ENCODE measurements at regions not wholly inside any gene's neighbourhood (a gene's known extent, or its start where the extent isn't known, plus 50 kb on each side); places are given as distances from the start of the nearest gene placed in this dataset.

DNA sequence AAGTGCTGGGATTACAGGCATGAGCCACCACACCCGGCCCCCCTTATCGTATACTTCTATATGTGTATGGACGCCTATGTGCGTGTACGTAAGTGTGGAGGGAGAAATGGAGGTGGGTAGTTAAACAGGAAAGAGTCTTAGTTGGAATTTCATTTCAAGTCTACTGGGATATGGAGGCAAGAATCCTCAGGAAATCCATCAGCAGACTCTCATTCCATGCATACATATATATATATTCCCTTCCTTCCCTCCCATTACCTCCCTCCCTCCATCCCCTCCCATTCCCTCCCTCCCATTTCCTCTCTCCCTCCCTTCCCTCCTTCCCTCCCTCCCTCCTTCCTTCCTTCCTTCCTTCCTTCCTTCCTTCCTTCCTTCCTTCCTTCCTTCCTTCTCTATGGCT lies 391.7 kb upstream of the RBFOX1 start:
- in situ Hi-C loops (cut with MboI; ENCODE audit: low pct_unique_long_range_greater_than_20kb in 2 of 9, low sequenced_read_pairs in 9 of 9, unreplicated experiment in 9 of 9), result no loop called here
- H3K4me1 ChIP-seq (replicated peaks in 1 of 2), result peaks cover 0 to 2% of the 10 kb centered on the region in 2 donors
- ATAC-seq (replicated peaks in 6 of 8), result no peak
- no peak overlapping the region for H3K27ac ChIP-seq
- 80% methylated on average over 2 of the region's 5 CpGs; no CpG with 5 or more reads in 9 of the 10 experiments for WGBS, 10 experiments
- H3K4me3 ChIP-seq, result no peak overlapping the region

DNA sequence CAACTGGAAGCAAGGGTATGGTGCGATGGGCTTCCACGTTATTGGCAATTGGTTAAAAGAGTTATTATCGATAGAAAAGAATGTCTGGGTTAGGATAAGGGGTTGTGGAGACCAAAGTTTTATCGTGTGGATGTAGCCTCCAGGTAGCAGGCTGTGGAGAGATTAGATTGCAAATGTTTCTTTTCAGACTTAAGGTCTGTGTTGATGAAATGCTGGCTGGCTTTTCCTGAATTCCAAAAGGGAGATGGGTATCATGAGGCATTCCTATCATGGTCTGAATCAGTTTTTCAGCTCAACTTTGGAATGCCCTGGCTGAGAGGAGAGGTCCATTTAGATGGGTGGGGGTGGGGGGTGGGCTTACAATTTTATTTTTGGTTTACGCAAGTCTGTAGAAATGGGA lies 395.0 kb upstream of the RBFOX1 start:
- ATAC-seq (replicated peaks in 6 of 8), result no peak
- in situ Hi-C loops (cut with MboI; ENCODE audit: low pct_unique_long_range_greater_than_20kb in 2 of 9, low sequenced_read_pairs in 9 of 9, unreplicated experiment in 9 of 9), result no loop called here
- Histone ChIP-seq H3K27ac (no peak overlapping the region), H3K4me3 (no peak overlapping the region), H3K4me1 (replicated peaks in 1 of 2) (peaks cover 0 to 6% of the 10 kb centered on the region in 2 donors)
- 44 to 93% (median 73%) methylated on average over 1 to 5 of the region's 5 CpGs; no CpG with 5 or more reads in 4 of the 10 experiments for WGBS, 10 experiments

DNA sequence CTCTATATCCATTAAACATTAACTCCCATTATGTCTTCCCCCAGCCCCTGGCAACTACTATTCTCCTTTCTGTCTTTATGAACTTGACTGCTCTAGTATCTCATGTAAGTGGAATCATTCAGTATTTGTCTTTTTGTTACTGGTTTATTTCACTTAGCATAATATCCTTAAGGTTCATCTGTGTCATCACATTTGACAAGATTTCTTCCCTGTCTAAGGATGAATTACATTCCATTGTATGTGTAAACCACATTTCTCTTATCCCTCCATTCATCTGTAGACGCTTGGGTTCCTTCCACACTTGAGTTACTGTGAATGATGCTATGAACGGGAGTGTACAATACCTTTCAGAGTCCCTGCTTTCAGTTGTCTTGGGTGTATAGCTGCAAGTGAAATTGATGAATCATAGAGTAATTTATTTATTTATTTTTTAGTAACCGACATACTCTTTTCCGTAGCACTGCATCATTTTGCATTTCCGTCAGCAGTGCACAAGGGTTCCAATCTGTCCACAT lies 399.7 kb upstream of the RBFOX1 start:
- ATAC-seq (replicated peaks in 6 of 8), result no peak
- peaks cover 0 to 9% of the 10 kb centered on the region in 2 donors for H3K4me1 ChIP-seq (replicated peaks in 1 of 2)
- no peak overlapping the region for H3K4me3 ChIP-seq
- 17 to 100% (median 62%) methylated on average over 1 to 5 of the region's 5 CpGs for WGBS, 10 experiments
- no peak overlapping the region for H3K27ac ChIP-seq
- in situ Hi-C loops (cut with MboI; ENCODE audit: low pct_unique_long_range_greater_than_20kb in 2 of 9, low sequenced_read_pairs in 9 of 9, unreplicated experiment in 9 of 9), result no loop called here

GRCh38 chr16:6929868-6930267 lies 402.8 kb upstream of the RBFOX1 start:
- Histone ChIP-seq H3K4me3 (no peak overlapping the region), H3K27ac (no peak overlapping the region), H3K4me1 (replicated peaks in 1 of 2) (peaks cover 0 to 4% of the 10 kb centered on the region in 2 donors)
- ATAC-seq (replicated peaks in 6 of 8), result no peak
- in situ Hi-C loops (cut with MboI; ENCODE audit: low pct_unique_long_range_greater_than_20kb in 2 of 9, low sequenced_read_pairs in 9 of 9, unreplicated experiment in 9 of 9), result no loop called here
- 7 to 83% (median 33%) methylated on average over 1 to 3 of the region's 4 CpGs; no CpG with 5 or more reads in 1 of the 10 experiments for WGBS, 10 experiments

- Histone ChIP-seq H3K4me3 (no peak overlapping the region), H3K27ac (no peak overlapping the region), H3K4me1 (replicated peaks in 1 of 2) (peaks cover 0 to 4% of the 10 kb centered on the region in 2 donors)
- no peak for ATAC-seq (replicated peaks in 6 of 8)
- WGBS, 10 experiments, result 0 to 100% (median 24%) methylated on average over 1 to 7 of the region's 7 CpGs
- in situ Hi-C loops (cut with MboI; ENCODE audit: low pct_unique_long_range_greater_than_20kb in 2 of 9, low sequenced_read_pairs in 9 of 9, unreplicated experiment in 9 of 9), result no loop called here
Measured at GRCh38 chr16:6926762-6927161, 405.9 kb upstream of the RBFOX1 start.

- 0 to 75% (median 33%) methylated on average over 1 to 4 of the region's 6 CpGs; no CpG with 5 or more reads in 4 of the 10 experiments for WGBS, 10 experiments
- H3K4me1 ChIP-seq (replicated peaks in 1 of 2), result peaks cover 0 to 4% of the 10 kb centered on the region in 2 donors
- ATAC-seq (replicated peaks in 6 of 8), result no peak
- no peak overlapping the region for H3K27ac ChIP-seq
- H3K4me3 ChIP-seq, result no peak overlapping the region
- in situ Hi-C loops (cut with MboI; ENCODE audit: low pct_unique_long_range_greater_than_20kb in 2 of 9, low sequenced_read_pairs in 9 of 9, unreplicated experiment in 9 of 9), result no loop called here
Measured at GRCh38 chr16:6926341-6926740, 406.3 kb upstream of the RBFOX1 start.

GRCh38 chr16:6918646-6919045 lies 414.0 kb upstream of the RBFOX1 start:
- peaks cover 0 to 5% of the 10 kb centered on the region in 2 donors for H3K4me1 ChIP-seq (replicated peaks in 1 of 2)
- no peak for ATAC-seq (replicated peaks in 6 of 8)
- in situ Hi-C loops (cut with MboI; ENCODE audit: low pct_unique_long_range_greater_than_20kb in 2 of 9, low sequenced_read_pairs in 9 of 9, unreplicated experiment in 9 of 9), result loop anchor here in 1 of 9 experiments (25.0 kb wide), 1 partner anchor 106 kb away; no protein-coding TSS in a partner anchor
- H3K27ac ChIP-seq, result no peak overlapping the region
- H3K4me3 ChIP-seq, result no peak overlapping the region
- 0 to 98% (median 72%) methylated on average over 1 to 6 of the region's 7 CpGs for WGBS, 10 experiments

- WGBS, 10 experiments, result 0 to 93% (median 33%) methylated on average over 1 to 2 of the region's 2 CpGs; no CpG with 5 or more reads in 1 of the 10 experiments
- Histone ChIP-seq H3K27ac (no peak overlapping the region), H3K4me1 (replicated peaks in 1 of 2) (peaks cover 0 to 9% of the 10 kb centered on the region in 2 donors), H3K4me3 (no peak overlapping the region)
- no peak for ATAC-seq (replicated peaks in 6 of 8)
- in situ Hi-C loops (cut with MboI; ENCODE audit: low pct_unique_long_range_greater_than_20kb in 2 of 9, low sequenced_read_pairs in 9 of 9, unreplicated experiment in 9 of 9), result loop anchor here in 1 of 9 experiments (25.0 kb wide), 1 partner anchor 105 kb away; no protein-coding TSS in a partner anchor
Measured at GRCh38 chr16:6916946-6917345, 415.7 kb upstream of the RBFOX1 start.

- no peak overlapping the region for H3K27ac ChIP-seq
- no peak for ATAC-seq (replicated peaks in 6 of 8)
- in situ Hi-C loops (cut with MboI; ENCODE audit: low pct_unique_long_range_greater_than_20kb in 2 of 9, low sequenced_read_pairs in 9 of 9, unreplicated experiment in 9 of 9), result loop anchor here in 1 of 9 experiments (25.0 kb wide), 1 partner anchor 101 kb away; no protein-coding TSS in a partner anchor
- no peak overlapping the region for H3K4me3 ChIP-seq
- peaks cover 0 to 9% of the 10 kb centered on the region in 2 donors for H3K4me1 ChIP-seq (replicated peaks in 1 of 2)
- 0 to 100% (median 67%) methylated on average over 1 to 3 of the region's 5 CpGs; no CpG with 5 or more reads in 4 of the 10 experiments for WGBS, 10 experiments
Measured at GRCh38 chr16:6913566-6913965, 419.1 kb upstream of the RBFOX1 start.

DNA sequence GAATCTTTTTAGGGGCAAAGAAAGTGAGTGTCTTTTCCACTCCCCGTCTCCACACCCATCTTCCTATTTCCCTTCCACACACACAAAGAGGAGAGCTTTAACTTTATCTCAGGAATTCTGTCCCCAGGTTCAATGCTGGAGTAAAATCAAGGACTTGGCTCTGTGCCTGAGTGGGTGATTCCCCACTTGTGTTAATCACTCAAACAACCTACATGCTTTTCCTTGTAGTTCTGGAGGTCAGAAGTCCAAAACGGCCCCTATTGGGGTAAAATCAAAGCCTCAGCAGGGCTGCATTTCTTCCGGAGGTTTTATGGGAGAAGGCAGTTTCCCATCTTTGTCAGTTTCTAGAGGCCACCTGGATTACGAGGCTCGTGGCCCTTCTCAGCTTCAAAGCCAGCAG lies 422.3 kb upstream of the RBFOX1 start:
- no peak for ATAC-seq (replicated peaks in 6 of 8)
- peaks cover 0 to 11% of the 10 kb centered on the region in 2 donors for H3K4me1 ChIP-seq (replicated peaks in 1 of 2)
- 0 to 68% (median 20%) methylated on average over 1 to 5 of the region's 5 CpGs; no CpG with 5 or more reads in 3 of the 10 experiments for WGBS, 10 experiments
- in situ Hi-C loops (cut with MboI; ENCODE audit: low pct_unique_long_range_greater_than_20kb in 2 of 9, low sequenced_read_pairs in 9 of 9, unreplicated experiment in 9 of 9), result loop anchor here in 1 of 9 experiments (25.0 kb wide), 1 partner anchor 98 kb away; no protein-coding TSS in a partner anchor
- H3K27ac ChIP-seq, result no peak overlapping the region
- H3K4me3 ChIP-seq, result no peak overlapping the region

- H3K4me1 ChIP-seq (replicated peaks in 1 of 2), result peaks cover 0 to 3% of the 10 kb centered on the region in 2 donors
- ATAC-seq (replicated peaks in 6 of 8), result no peak
- no peak overlapping the region for H3K27ac ChIP-seq
- in situ Hi-C loops (cut with MboI; ENCODE audit: low pct_unique_long_range_greater_than_20kb in 2 of 9, low sequenced_read_pairs in 9 of 9, unreplicated experiment in 9 of 9), result loop anchor here in 1 of 9 experiments (25.0 kb wide), 1 partner anchor 93 kb away; no protein-coding TSS in a partner anchor
- H3K4me3 ChIP-seq, result no peak overlapping the region
- 0 to 100% (median 11%) methylated on average over 1 to 2 of the region's 3 CpGs; no CpG with 5 or more reads in 3 of the 10 experiments for WGBS, 10 experiments
Measured at GRCh38 chr16:6905601-6906000, 427.0 kb upstream of the RBFOX1 start.

DNA sequence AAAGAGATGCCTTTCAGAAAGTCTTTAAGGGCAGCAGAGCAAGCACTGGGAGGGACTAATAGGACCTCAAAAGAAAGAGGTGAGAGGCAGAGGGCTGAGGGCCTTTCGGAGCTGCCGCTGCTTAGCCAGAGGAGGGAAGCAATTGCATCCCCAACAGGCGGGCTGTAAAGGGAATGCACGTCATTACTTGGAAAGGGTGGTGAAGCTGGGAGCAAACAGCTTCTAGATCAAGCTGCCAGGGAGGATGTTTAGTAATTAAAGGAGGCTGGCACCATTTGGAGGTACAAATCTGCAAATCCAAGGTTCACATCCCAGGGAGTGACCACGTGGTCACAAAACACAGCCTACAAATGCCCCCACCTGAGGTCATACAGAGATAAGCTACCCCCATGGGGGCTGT lies 429.0 kb upstream of the RBFOX1 start:
- in situ Hi-C loops (cut with MboI; ENCODE audit: low pct_unique_long_range_greater_than_20kb in 2 of 9, low sequenced_read_pairs in 9 of 9, unreplicated experiment in 9 of 9), result loop anchor here in 1 of 9 experiments (25.0 kb wide), 1 partner anchor 91 kb away; no protein-coding TSS in a partner anchor

DNA sequence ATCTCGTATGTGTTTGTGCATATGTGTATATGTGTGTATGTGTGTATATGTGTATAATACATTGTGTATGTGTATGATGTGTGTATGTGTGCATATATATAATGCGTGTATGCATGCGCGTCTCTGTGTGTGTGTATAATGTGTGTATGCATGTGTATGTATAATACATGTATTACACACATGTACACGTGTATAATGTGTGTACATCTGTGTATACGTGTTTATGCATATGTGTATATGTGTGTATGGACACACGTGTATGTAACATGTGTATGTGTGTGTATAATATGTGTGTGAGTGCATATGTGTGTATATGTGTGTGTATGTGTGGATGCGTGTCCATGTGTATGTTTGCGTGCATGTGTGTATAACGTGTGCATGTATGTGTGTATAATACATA lies 433.7 kb upstream of the RBFOX1 start:
- Histone ChIP-seq H3K4me3 (no peak overlapping the region), H3K27ac (no peak overlapping the region), H3K4me1 (replicated peaks in 1 of 2) (peaks cover 0 to 12% of the 10 kb centered on the region in 2 donors)
- ATAC-seq (replicated peaks in 6 of 8), result no peak
- in situ Hi-C loops (cut with MboI; ENCODE audit: low pct_unique_long_range_greater_than_20kb in 2 of 9, low sequenced_read_pairs in 9 of 9, unreplicated experiment in 9 of 9), result no loop called here
- 52 to 100% (median 79%) methylated on average over 1 to 10 of the region's 10 CpGs; no CpG with 5 or more reads in 3 of the 10 experiments for WGBS, 10 experiments

More for the DNA sequence above, 429.0 kb upstream of the RBFOX1 start:
- Histone ChIP-seq H3K4me3 (no peak overlapping the region), H3K4me1 (replicated peaks in 1 of 2) (peaks cover 0 to 3% of the 10 kb centered on the region in 2 donors), H3K27ac (no peak overlapping the region)
- ATAC-seq (replicated peaks in 6 of 8), result no peak
- 0 to 72% (median 31%) methylated on average over 1 to 5 of the region's 5 CpGs; no CpG with 5 or more reads in 4 of the 10 experiments for WGBS, 10 experiments

Data from motor neuron (in vitro differentiated cells).